ENCODE measurements at regions not wholly inside any gene's neighbourhood (a gene's known extent, or its start where the extent isn't known, plus 50 kb on each side); places are given as distances from the start of the nearest gene placed in this dataset.
"Not testable (repeated sequence)": the region's sequence is repeated elsewhere in the genome, so short reads cannot be mapped to it uniquely, and the experiment has no call there.

DNA sequence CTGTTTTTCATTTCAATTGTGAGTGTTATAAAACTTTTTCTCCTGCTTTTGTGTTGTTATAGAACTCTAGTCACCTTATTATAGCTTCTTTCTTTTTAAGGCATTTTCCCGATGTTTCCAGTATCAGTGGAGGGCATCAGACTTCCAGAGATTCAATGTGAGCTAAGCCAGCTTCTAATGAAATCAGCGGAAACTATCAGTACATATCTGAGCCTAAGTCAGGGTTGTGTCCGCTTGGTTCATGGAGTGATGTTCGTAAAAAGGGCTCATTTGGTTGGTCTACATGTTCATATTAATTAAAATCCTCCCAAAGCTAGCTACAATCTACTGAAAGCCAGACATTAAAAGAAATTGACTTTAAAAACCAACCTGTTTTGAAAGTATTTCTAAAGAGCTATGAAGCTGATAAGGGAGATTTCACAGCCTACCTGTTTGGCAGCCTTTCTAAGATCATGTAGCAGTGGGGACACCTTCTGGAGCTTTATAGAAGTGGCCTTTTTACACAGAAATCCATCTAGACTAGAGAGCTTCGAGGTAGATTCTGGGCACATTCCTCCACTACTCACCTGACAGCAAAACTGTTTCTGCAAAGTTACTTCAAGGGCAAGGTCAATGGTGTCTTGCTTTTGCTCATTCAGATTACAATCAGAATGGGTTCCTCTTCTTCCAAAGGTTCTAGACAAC, 227.1 kb upstream of the NBPF12 start:
- DNase-seq (ENCODE audit: low read depth): not testable (repeated sequence)

DNA sequence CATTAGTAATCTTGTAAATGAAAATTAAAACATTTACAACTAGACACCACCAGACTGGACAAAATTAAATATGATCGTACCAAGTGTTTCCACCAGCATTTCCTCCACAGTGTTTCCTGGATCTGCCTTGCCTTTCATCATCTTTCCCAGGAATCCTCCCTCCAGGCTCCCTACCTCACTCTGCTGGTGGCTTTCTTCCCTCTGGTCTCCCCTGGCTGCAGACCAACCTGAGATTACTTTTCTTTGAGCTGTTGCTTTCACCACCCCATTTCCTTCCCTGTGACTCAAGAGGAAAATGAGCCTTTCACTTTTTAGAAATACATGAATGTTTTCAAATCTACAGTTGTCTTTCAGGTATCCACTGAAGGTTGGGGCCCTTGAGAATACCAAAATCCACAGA, 228.8 kb upstream of the NBPF12 start:
- not testable (repeated sequence) for DNase-seq (ENCODE audit: low read depth)

- DNase-seq (ENCODE audit: low read depth): not testable (repeated sequence)
Observed at GRCh38 chr1:146704162-146704724, 233.9 kb upstream of the NBPF12 start.

GRCh38 chr1:146701320-146701719, 236.8 kb upstream of the NBPF12 start:
- DNase-seq (ENCODE audit: low read depth): not testable (repeated sequence)

DNA sequence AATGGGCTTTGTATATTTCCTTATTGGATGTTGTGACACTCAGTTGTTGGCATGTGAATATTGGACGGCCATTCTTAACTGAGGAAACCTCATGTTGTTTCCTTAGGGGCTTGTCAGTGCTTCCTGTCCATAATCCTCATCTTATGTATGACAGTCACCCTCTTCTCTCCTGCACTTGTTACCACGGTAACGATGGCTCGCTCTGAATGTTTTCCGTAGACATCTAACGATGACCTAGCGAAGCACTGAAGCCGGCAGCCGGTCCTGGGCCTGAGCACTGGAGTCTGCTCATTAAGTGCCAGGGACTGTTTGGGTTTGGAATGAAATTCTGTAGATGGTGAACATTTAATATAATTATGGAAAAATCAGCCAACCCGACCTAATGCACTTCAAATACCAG, 242.7 kb upstream of the NBPF12 start:
- DNase-seq (ENCODE audit: low read depth): not testable (repeated sequence)

DNA sequence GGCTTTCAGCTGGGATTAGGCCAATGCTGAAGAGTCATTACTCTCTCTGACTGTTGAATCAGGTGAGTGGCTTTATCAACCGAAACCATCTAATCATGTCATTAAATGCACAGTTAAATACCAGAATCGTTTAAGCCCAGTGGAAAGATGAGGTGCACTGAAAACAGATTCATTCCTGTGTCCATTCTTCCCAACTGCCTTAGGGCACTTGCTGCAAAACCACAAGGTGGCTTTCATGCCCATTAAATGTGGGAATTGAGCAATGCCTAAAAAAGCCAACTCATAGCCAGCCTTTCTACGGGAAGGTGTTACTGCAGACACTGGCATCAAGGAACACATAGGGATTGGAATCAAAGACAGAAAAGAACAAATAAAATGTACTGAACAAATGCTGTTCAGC, 246.3 kb upstream of the NBPF12 start:
- not testable (repeated sequence) for DNase-seq (ENCODE audit: low read depth)

DNA sequence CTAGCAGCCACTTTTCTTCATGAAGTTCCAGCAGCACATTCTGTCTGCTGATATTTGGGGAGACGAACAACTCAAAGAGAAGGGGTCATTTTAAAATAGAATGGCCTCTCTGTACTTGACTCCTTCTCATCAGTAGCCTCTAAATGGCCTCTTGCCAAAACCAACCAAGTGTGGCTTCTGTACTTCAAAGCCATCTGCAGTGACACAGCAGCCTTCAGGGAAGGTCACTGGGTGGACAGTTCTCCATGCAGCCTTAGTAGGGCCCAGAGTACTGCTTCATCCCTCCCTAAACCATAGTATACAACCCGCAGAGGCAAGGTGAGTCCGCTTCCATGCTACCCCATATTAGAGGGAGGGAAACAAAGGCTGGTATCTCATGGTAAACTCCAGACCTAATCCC, 249.2 kb upstream of the NBPF12 start:
- not testable (repeated sequence) for DNase-seq (ENCODE audit: low read depth)

- not testable (repeated sequence) for DNase-seq (ENCODE audit: low read depth)
Observed at GRCh38 chr1:146686777-146687366, 251.3 kb upstream of the NBPF12 start.

DNA sequence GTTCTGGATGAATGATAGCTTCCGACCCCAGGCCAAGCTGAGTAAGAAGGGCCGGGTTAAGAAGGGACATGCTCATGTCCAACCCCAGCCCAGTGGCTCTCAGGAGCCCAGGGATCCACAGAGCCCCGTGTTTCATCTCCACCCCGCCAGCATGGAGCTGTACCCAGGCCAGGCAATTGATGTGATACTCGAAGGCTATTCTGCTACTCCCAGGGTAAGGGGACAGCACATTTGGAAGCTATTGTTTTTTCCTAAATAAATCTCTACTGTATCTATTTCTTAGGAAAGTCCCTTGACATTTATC, 255.0 kb upstream of the NBPF12 start:
- DNase-seq (ENCODE audit: low read depth): not testable (repeated sequence)

GRCh38 chr1:146682227-146683125, 255.6 kb upstream of the NBPF12 start:
- DNase-seq (ENCODE audit: low read depth): not testable (repeated sequence)

- not testable (repeated sequence) for DNase-seq (ENCODE audit: low read depth)
Observed at GRCh38 chr1:146673729-146674299, 264.3 kb upstream of the NBPF12 start.

- DNase-seq (ENCODE audit: low read depth): not testable (repeated sequence)
Observed at GRCh38 chr1:146672608-146673007, 265.5 kb upstream of the NBPF12 start.

GRCh38 chr1:146671588-146671987, 266.5 kb upstream of the NBPF12 start:
- not testable (repeated sequence) for DNase-seq (ENCODE audit: low read depth)

DNA sequence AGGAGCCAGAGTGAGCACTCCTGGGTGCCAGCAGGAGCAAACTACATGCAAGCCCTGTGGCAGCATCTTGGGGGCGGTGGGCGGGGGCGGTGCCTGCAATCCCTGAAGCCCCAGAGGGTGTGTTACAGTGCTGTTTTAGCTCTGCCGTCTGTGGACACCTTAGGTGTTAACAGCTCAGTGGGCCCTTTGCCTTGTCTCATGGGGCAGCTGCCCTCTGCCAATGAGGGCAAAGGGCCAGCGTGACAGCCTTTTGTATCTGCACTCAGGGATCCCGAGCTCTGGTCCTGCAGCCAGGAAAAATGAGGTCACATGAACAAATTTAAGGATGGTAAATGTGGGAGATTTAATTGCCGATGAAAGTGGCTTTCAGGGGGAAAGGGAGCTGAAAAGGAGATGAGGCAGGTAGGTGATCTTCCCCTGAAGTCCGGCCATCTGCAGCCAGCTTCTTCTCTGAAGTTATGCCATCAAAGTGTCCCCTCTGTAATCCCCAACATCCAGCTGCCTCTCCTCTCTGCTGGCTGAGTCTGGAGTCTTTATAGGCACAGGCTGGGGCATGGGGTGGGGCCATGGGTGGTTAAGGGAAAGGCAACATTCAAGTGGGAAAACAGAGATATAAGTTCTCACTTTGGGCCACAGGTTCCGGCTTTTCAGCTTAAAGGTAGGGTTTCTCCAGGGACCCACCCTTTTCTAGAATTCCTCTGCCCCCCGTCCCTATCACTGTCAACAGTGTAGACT, 267.1 kb upstream of the NBPF12 start:
- DNase-seq (ENCODE audit: low read depth): not testable (repeated sequence)

GRCh38 chr1:146666275-146666674, 271.8 kb upstream of the NBPF12 start:
- not testable (repeated sequence) for DNase-seq (ENCODE audit: low read depth)

GRCh38 chr1:146660242-146660641, 277.9 kb upstream of the NBPF12 start:
- not testable (repeated sequence) for DNase-seq (ENCODE audit: low read depth)

GRCh38 chr1:146656356-146657060, 281.6 kb upstream of the NBPF12 start:
- DNase-seq (ENCODE audit: low read depth): not testable (repeated sequence)

- DNase-seq (ENCODE audit: low read depth): not testable (repeated sequence)
Observed at GRCh38 chr1:146654763-146655162, 283.4 kb upstream of the NBPF12 start.

DNA sequence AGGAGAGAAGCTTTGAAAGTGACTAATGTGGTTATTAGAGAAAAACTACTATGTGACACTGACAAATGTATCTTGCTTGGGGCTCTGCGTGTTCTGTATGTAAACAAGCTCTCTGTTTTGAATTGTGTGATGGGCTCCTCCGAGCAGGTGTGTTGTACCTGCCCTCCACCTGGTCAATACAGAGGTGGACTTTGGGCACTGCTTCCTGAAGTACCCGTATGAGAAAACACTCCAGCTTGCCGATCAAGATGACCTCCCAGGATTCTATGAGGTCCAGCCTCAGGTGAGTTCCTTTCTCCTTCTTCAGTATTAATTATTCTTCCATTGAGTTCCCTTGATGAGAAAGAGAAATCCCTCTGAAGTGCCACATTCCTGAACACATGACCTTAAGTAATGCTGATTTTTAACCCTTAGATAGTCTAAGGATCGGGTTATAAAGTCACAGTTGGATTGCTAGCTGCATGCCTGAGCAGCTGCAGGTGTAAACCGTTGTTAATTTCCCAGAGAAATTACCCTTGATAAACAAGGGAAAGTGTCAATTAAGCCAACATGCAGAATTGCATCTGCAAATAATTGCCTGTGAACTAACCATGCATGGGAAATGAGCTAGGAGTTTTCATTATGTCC, 292.0 kb upstream of the NBPF12 start:
- DNase-seq (ENCODE audit: low read depth): not testable (repeated sequence)

DNA sequence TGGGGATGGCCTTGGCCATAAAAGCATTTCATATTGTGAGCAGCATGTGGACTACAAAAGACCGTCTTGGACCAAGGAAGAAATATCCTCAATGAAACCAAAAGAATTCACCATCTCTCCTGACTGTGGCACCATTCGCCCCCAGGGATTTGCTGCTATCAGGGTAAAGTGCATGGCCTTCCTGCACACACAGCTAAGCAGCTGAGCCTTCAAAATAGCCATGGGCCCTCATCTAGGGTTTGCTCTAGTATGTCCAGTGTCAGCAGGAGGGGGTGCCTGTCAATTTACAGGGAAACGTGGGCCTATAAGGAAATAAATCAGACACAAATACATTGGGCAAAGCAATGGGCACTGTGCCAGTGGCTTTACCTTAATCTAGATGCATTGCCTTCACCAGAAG, 296.6 kb upstream of the NBPF12 start:
- not testable (repeated sequence) for DNase-seq (ENCODE audit: low read depth)

Measured in activated T-cell treated with anti-CD3 and anti-CD28 coated beads for 48 hours (primary cell).